Activated naive CD8-positive, alpha-beta T cell treated with anti-CD3 and anti-CD28 coated beads, Interleukin-2, amount 10 ng/mL, durations not matched to agents 7 days and 5 days (primary cell): ENCODE measurements at regions not wholly inside any gene's neighbourhood (a gene's known extent, or its start where the extent isn't known, plus 50 kb on each side); places are given as distances from the start of the nearest gene placed in this dataset.

ENCODE experiments used
- ATAC-seq: fragments of 150-1000 bp; cut with Tn5 transposase; one replicate; pipeline ENCODE4 v1.10.0; 2021; ENCODE audit warnings: low read depth, moderate library complexity
- POLR2A ChIA-PET: fragments of 350-600 bp; sonication (Branson Sonifier 250); formaldehyde crosslinking; loops from one replicate; lab custom pipeline; 2021; ENCODE audit warnings: antibody characterized with exemption; lab: Charles Lee
- DNase-seq: peaks from one replicate; pipeline ENCODE4 v3.0.0; 2021
- H3K27ac Mint-ChIP-seq: one replicate; pipeline ENCODE4 v1.8.0; 2022; ENCODE audit warnings: mild to moderate bottlenecking, mixed read lengths
- H3K27me3 Mint-ChIP-seq: one replicate; pipeline ENCODE4 v1.8.0; 2022; ENCODE audit warnings: mild to moderate bottlenecking, moderate library complexity, mixed read lengths
- H3K36me3 Mint-ChIP-seq: one replicate; pipeline ENCODE4 v1.8.0; 2021; ENCODE audit warnings: mild to moderate bottlenecking, mixed read lengths
- H3K4me1 Mint-ChIP-seq: one replicate; pipeline ENCODE4 v1.8.0; 2021; ENCODE audit warnings: mixed read lengths
- H3K4me3 Mint-ChIP-seq: one replicate; pipeline ENCODE4 v1.8.0; 2022; ENCODE audit warnings: mild to moderate bottlenecking, moderate library complexity, mixed read lengths
- H3K9me3 Mint-ChIP-seq: one replicate; pipeline ENCODE4 v1.8.0; 2021; ENCODE audit warnings: mixed read lengths

- peak overlapping the region; percentile 71 for H3K27ac Mint-ChIP-seq
Observed at GRCh38 chr1:117694543-117694942, 88.7 kb downstream of the TENT5C start.

GRCh38 chr1:117695796-117696490 lies 90.1 kb downstream of the TENT5C start:
- H3K9me3 Mint-ChIP-seq = no peaks in the 10 kb centered on the region
- ATAC-seq (no peak), DNase-seq (no peak)
- POLR2A ChIA-PET = no interaction called here
- peaks cover 27% of the 10 kb centered on the region for H3K4me1 Mint-ChIP-seq
- no peak overlapping the region for H3K4me3 Mint-ChIP-seq
- no peak overlapping the region for H3K27ac Mint-ChIP-seq
- peaks cover 36% of the 10 kb centered on the region for H3K27me3 Mint-ChIP-seq
- H3K36me3 Mint-ChIP-seq = no peaks in the 10 kb centered on the region

More at GRCh38 chr1:117694543-117694942, 88.7 kb downstream of the TENT5C start:
- Mint-ChIP-seq H3K27me3 (peaks cover 39% of the 10 kb centered on the region), H3K4me1 (peaks cover 27% of the 10 kb centered on the region), H3K36me3 (no peaks in the 10 kb centered on the region), H3K4me3 (peak overlapping the region; percentile 58), H3K9me3 (no peaks in the 10 kb centered on the region)
- peak; percentile 98 for ATAC-seq
- DNase-seq = no peak
- POLR2A ChIA-PET = interaction anchor here (1.1 to 1.6 kb wide), 5 partner anchors 34 to 88 kb away, joined by 3 to 13 read pairs (median 4); partner anchors contain the start of gene TENT5C

- Mint-ChIP-seq H3K27me3 (peaks cover 35% of the 10 kb centered on the region), H3K9me3 (no peaks in the 10 kb centered on the region), H3K36me3 (no peaks in the 10 kb centered on the region), H3K4me1 (peaks cover 27% of the 10 kb centered on the region), H3K27ac (no peak overlapping the region), H3K4me3 (no peak overlapping the region)
- POLR2A ChIA-PET = no interaction called here
- ATAC-seq (no peak), DNase-seq (no peak)
Observed at GRCh38 chr1:117696561-117696960, 90.7 kb downstream of the TENT5C start.

GRCh38 chr1:117697220-117697781 lies 91.5 kb downstream of the TENT5C start:
- no peaks in the 10 kb centered on the region for H3K9me3 Mint-ChIP-seq
- no peak overlapping the region for H3K27ac Mint-ChIP-seq
- no peaks in the 10 kb centered on the region for H3K36me3 Mint-ChIP-seq
- no peak for ATAC-seq
- POLR2A ChIA-PET = no interaction called here
- H3K27me3 Mint-ChIP-seq = peaks cover 36% of the 10 kb centered on the region
- H3K4me3 Mint-ChIP-seq = no peak overlapping the region
- H3K4me1 Mint-ChIP-seq = peaks cover 27% of the 10 kb centered on the region
- DNase-seq = no peak

- Mint-ChIP-seq H3K4me1 (peaks cover 25% of the 10 kb centered on the region), H3K27ac (no peak overlapping the region), H3K27me3 (peaks cover 29% of the 10 kb centered on the region), H3K9me3 (peaks cover 1% of the 10 kb centered on the region), H3K4me3 (no peak overlapping the region), H3K36me3 (peaks cover 2% of the 10 kb centered on the region)
- ATAC-seq (no peak), DNase-seq (no peak)
- POLR2A ChIA-PET = no interaction called here
Observed at GRCh38 chr1:117698398-117699160, 92.7 kb downstream of the TENT5C start.

GRCh38 chr1:117699953-117700352 lies 94.1 kb downstream of the TENT5C start:
- peaks cover 2% of the 10 kb centered on the region for H3K36me3 Mint-ChIP-seq
- H3K4me3 Mint-ChIP-seq = no peak overlapping the region
- peaks cover 1% of the 10 kb centered on the region for H3K9me3 Mint-ChIP-seq
- no peak for DNase-seq
- peaks cover 18% of the 10 kb centered on the region for H3K4me1 Mint-ChIP-seq
- H3K27me3 Mint-ChIP-seq = peaks cover 27% of the 10 kb centered on the region
- ATAC-seq = no peak
- no peak overlapping the region for H3K27ac Mint-ChIP-seq
- POLR2A ChIA-PET = no interaction called here

GRCh38 chr1:117702654-117703053 lies 96.8 kb downstream of the TENT5C start:
- H3K27me3 Mint-ChIP-seq = peaks cover 21% of the 10 kb centered on the region
- POLR2A ChIA-PET = no interaction called here
- peak overlapping the region; percentile 66 for H3K27ac Mint-ChIP-seq
- H3K4me1 Mint-ChIP-seq = peaks cover 11% of the 10 kb centered on the region
- peaks cover 2% of the 10 kb centered on the region for H3K36me3 Mint-ChIP-seq
- peaks cover 1% of the 10 kb centered on the region for H3K9me3 Mint-ChIP-seq
- ATAC-seq (no peak), DNase-seq (no peak)
- H3K4me3 Mint-ChIP-seq = no peak overlapping the region

GRCh38 chr1:117707371-117707770 lies 101.5 kb downstream of the TENT5C start:
- ATAC-seq = no peak
- POLR2A ChIA-PET = no interaction called here
- DNase-seq = no peak

GRCh38 chr1:117708323-117709248 lies 102.7 kb downstream of the TENT5C start:
- DNase-seq (no peak), ATAC-seq (no peak)
- Mint-ChIP-seq H3K4me1 (peaks cover 2% of the 10 kb centered on the region), H3K4me3 (no peak overlapping the region), H3K36me3 (no peaks in the 10 kb centered on the region), H3K9me3 (no peaks in the 10 kb centered on the region), H3K27me3 (peaks cover 9% of the 10 kb centered on the region), H3K27ac (peak overlapping the region; percentile 20)
- POLR2A ChIA-PET = no interaction called here

More at GRCh38 chr1:117707371-117707770, 101.5 kb downstream of the TENT5C start:
- peaks cover 2% of the 10 kb centered on the region for H3K36me3 Mint-ChIP-seq
- no peak overlapping the region for H3K27ac Mint-ChIP-seq
- H3K4me3 Mint-ChIP-seq = no peak overlapping the region
- H3K4me1 Mint-ChIP-seq = peaks cover 5% of the 10 kb centered on the region
- H3K27me3 Mint-ChIP-seq = peaks cover 12% of the 10 kb centered on the region
- peaks cover 1% of the 10 kb centered on the region for H3K9me3 Mint-ChIP-seq

- POLR2A ChIA-PET = no interaction called here
- Mint-ChIP-seq H3K36me3 (no peaks in the 10 kb centered on the region), H3K4me3 (no peak overlapping the region), H3K27ac (no peak overlapping the region), H3K9me3 (no peaks in the 10 kb centered on the region), H3K4me1 (peaks cover 2% of the 10 kb centered on the region), H3K27me3 (peaks cover 9% of the 10 kb centered on the region)
- ATAC-seq (no peak), DNase-seq (no peak)
Observed at GRCh38 chr1:117709249-117709691, 103.4 kb downstream of the TENT5C start.

- Mint-ChIP-seq H3K9me3 (no peaks in the 10 kb centered on the region), H3K27me3 (peaks cover 9% of the 10 kb centered on the region), H3K4me3 (no peak overlapping the region), H3K27ac (no peak overlapping the region), H3K36me3 (no peaks in the 10 kb centered on the region), H3K4me1 (peaks cover 2% of the 10 kb centered on the region)
- POLR2A ChIA-PET = no interaction called here
- no peak for ATAC-seq
- no peak for DNase-seq
Observed at GRCh38 chr1:117710710-117711109, 104.9 kb downstream of the TENT5C start.

GRCh38 chr1:117712621-117713020 lies 106.8 kb downstream of the TENT5C start:
- H3K4me1 Mint-ChIP-seq = peaks cover 2% of the 10 kb centered on the region
- DNase-seq (no peak), ATAC-seq (no peak)
- H3K27ac Mint-ChIP-seq = no peak overlapping the region
- H3K36me3 Mint-ChIP-seq = no peaks in the 10 kb centered on the region
- peaks cover under 1% of the 10 kb centered on the region for H3K9me3 Mint-ChIP-seq
- POLR2A ChIA-PET = no interaction called here
- peaks cover 11% of the 10 kb centered on the region for H3K27me3 Mint-ChIP-seq
- no peak overlapping the region for H3K4me3 Mint-ChIP-seq

GRCh38 chr1:117714546-117714945 lies 108.7 kb downstream of the TENT5C start:
- DNase-seq (no peak), ATAC-seq (no peak)
- Mint-ChIP-seq H3K27me3 (peaks cover 11% of the 10 kb centered on the region), H3K36me3 (peaks cover 2% of the 10 kb centered on the region), H3K9me3 (peaks cover 10% of the 10 kb centered on the region), H3K4me3 (no peak overlapping the region), H3K27ac (no peak overlapping the region), H3K4me1 (peaks cover 10% of the 10 kb centered on the region)
- POLR2A ChIA-PET = no interaction called here
